Progenitor cell of endocrine pancreas (in vitro differentiated cells): ENCODE measurements at regions not wholly inside any gene's neighbourhood (a gene's known extent, or its start where the extent isn't known, plus 50 kb on each side); places are given as distances from the start of the nearest gene placed in this dataset.
"Not testable (repeated sequence)": the region's sequence is repeated elsewhere in the genome, so short reads cannot be mapped to it uniquely, and the experiment has no call there.

Source experiments
- DNase-seq: peaks from one replicate; pipeline ENCODE4 v3.0.0; 2021; ENCODE audit warnings: low spot score; ENCODE audit not compliant: unreplicated experiment
- H3K27ac Mint-ChIP-seq: 2 replicates; pipeline ENCODE4 v1.8.0; 2021; ENCODE audit warnings: mild to moderate bottlenecking, moderate library complexity, mixed read lengths
- H3K27me3 Mint-ChIP-seq: 2 replicates; pipeline ENCODE4 v1.8.0; 2021; ENCODE audit warnings: mixed read lengths
- H3K36me3 Mint-ChIP-seq: 2 replicates; pipeline ENCODE4 v1.8.0; 2022; ENCODE audit warnings: mixed read lengths; ENCODE audit not compliant: insufficient read depth
- H3K4me1 Mint-ChIP-seq: 2 replicates; pipeline ENCODE4 v1.8.0; 2021; ENCODE audit warnings: low read depth, mixed read lengths
- H3K4me3 Mint-ChIP-seq: 2 replicates; pipeline ENCODE4 v1.8.0; 2021; ENCODE audit warnings: low read depth, mild to moderate bottlenecking, moderate library complexity, mixed read lengths
- H3K9me3 Mint-ChIP-seq: 2 replicates; pipeline ENCODE4 v1.8.0; 2021; ENCODE audit warnings: low read depth, mixed read lengths
- TF ChIP-seq, protein P1 (sequence below): fragments of 200-600 bp; sonication (generic); IDR thresholded peaks from one replicate; pipeline ENCODE4 v1.5.0; 2021; ENCODE audit warnings: antibody characterized with exemption, mild to moderate bottlenecking; ENCODE audit not compliant: unreplicated experiment

DNA sequence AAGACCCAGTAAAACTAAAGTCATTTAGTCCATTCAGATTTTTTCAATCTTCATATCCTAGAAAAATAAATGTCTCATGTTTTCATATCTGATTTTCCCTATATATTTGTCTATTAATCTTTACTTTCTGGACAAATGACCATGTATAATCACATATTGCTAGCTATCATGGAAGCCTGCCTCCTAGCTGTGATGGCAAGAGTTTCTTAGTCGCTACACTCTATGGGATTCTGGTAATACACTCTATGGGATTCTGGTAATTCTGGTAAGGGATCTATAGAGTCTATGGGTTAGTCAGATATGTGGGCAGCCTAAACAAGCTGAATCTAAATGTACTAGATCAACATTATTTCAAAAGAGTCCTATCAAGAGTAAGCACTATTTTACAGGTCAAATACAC is 198.7 kb upstream of the LHX8 start:
- H3K27me3 Mint-ChIP-seq, result no peaks in the 10 kb centered on the region
- H3K36me3 Mint-ChIP-seq, result no peaks in the 10 kb centered on the region
- no peak overlapping the region for H3K4me3 Mint-ChIP-seq
- H3K9me3 Mint-ChIP-seq, result peaks cover 5% of the 10 kb centered on the region
- no peak overlapping the region for H3K27ac Mint-ChIP-seq
- TF ChIP-seq, protein P1, sequence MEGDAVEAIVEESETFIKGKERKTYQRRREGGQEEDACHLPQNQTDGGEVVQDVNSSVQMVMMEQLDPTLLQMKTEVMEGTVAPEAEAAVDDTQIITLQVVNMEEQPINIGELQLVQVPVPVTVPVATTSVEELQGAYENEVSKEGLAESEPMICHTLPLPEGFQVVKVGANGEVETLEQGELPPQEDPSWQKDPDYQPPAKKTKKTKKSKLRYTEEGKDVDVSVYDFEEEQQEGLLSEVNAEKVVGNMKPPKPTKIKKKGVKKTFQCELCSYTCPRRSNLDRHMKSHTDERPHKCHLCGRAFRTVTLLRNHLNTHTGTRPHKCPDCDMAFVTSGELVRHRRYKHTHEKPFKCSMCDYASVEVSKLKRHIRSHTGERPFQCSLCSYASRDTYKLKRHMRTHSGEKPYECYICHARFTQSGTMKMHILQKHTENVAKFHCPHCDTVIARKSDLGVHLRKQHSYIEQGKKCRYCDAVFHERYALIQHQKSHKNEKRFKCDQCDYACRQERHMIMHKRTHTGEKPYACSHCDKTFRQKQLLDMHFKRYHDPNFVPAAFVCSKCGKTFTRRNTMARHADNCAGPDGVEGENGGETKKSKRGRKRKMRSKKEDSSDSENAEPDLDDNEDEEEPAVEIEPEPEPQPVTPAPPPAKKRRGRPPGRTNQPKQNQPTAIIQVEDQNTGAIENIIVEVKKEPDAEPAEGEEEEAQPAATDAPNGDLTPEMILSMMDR, result no peak
- peaks cover 4% of the 10 kb centered on the region for H3K4me1 Mint-ChIP-seq
- no peak for DNase-seq

DNA sequence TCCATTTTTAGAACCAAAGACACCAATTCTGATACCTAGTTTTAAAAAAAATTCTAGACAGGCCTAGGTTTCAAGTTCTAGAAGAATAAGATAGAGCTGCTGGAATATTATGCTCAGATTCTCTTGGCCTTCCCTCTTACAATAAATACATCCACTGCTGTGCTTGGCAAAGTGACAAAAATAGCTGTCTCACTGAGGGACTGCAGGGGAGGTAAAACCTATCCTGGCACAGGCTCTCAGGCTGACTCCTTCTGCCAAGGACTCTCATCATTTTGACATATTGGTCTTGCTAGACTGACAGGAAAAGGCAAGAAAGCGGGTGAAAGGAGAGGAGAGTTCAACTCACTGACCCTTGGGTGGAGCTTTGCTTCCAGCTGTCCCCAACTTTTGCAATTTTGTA is 197.0 kb upstream of the LHX8 start:
- no peak for DNase-seq
- Mint-ChIP-seq H3K4me3 (no peak overlapping the region), H3K9me3 (peaks cover 3% of the 10 kb centered on the region), H3K27me3 (no peaks in the 10 kb centered on the region), H3K36me3 (no peaks in the 10 kb centered on the region), H3K4me1 (peaks cover 4% of the 10 kb centered on the region), H3K27ac (no peak overlapping the region)
- TF ChIP-seq, protein P1, result no peak

DNA sequence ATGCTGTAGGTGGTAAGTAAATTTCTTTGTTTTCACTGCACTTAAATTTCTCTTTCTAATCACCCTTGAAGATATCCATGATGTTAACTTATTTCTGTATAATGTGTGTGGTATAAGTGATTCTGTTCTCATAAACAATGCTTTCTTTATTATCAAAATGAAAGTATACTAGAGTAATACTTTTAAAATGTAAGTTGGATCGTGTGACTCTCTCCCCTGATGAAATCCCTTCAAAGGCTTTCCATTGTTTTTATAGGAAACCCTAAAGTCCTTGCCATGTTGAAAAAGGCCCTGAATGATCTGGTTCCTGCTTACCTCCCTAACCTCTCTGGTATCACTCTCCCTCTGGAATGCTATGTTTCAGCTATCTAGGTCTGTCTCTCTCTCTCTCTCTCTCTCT is 191.1 kb upstream of the LHX8 start:
- Mint-ChIP-seq H3K9me3 (peaks cover 3% of the 10 kb centered on the region), H3K36me3 (no peaks in the 10 kb centered on the region), H3K4me3 (no peak overlapping the region), H3K4me1 (peaks cover 4% of the 10 kb centered on the region), H3K27ac (no peak overlapping the region), H3K27me3 (no peaks in the 10 kb centered on the region)
- TF ChIP-seq, protein P1, result no peak
- no peak for DNase-seq

DNA sequence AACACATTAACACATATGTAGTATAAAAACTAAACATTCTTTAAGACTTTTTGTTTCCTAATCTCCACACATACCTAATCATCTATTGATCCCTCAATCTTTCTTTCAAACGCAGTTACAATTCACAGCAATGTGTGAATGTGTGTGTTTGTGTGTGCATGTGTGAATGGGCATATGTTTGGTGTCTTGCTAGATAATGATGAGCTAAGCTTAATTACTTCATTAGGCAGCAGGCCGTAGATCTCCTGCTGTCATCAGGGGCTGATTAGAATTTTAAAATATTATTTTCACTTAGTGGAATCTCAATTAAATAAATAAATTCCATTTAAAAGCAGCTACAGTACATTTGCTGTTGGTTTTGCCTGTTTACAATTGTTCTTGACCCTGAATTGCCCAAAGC is 187.8 kb upstream of the LHX8 start:
- no peaks in the 10 kb centered on the region for H3K9me3 Mint-ChIP-seq
- H3K4me1 Mint-ChIP-seq, result no peaks in the 10 kb centered on the region
- DNase-seq, result no peak
- H3K4me3 Mint-ChIP-seq, result no peak overlapping the region
- H3K36me3 Mint-ChIP-seq, result no peaks in the 10 kb centered on the region
- no peaks in the 10 kb centered on the region for H3K27me3 Mint-ChIP-seq
- TF ChIP-seq, protein P1, result no peak
- H3K27ac Mint-ChIP-seq, result no peak overlapping the region

DNA sequence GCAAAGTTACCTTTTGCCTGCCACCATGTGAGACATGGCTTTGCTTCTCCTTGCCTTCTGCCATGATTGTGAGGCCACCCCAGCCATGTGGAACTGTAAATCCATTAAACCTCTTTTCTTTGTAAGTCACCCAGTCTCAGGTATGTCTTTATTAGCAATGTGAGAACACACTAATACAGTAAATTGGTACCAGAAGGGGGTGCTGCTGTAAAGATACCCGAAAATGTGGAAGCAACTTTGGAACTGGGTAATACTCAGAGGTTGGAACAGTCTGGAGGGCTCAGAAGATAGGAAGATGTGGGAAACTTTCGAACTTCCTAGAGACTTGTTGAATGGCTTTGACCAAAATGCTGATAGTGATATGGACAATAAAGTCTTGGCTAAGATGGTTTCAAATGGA is 184.8 kb upstream of the LHX8 start:
- not testable (repeated sequence) for H3K27me3 Mint-ChIP-seq, H3K4me1 Mint-ChIP-seq, DNase-seq

DNA sequence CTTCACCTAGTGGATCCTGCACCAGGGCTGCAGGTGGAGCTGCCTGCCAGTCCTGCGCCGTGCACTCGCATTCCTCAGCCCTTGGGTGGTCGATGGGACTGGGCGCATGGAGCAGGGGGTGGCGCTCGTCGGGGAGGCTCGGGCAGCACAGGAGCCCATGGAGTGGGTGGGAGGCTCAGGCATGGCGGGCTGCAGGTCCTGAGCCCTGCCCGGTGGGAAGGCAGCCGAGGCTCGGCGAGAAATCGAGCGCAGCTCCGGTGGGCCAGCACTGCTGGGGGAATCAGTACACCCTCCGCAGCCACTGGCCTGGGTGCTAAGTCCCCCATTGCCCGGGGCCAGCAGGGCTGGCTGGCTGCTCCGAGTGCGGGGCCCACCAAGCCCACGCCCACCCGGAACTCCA is 182.2 kb upstream of the LHX8 start:
- not testable (repeated sequence) for H3K27me3 Mint-ChIP-seq, H3K4me3 Mint-ChIP-seq, H3K4me1 Mint-ChIP-seq, DNase-seq, H3K27ac Mint-ChIP-seq, H3K36me3 Mint-ChIP-seq, H3K9me3 Mint-ChIP-seq

More for the DNA sequence above, 184.8 kb upstream of the LHX8 start:
- not testable (repeated sequence) for H3K4me3 Mint-ChIP-seq, H3K9me3 Mint-ChIP-seq, H3K36me3 Mint-ChIP-seq, H3K27ac Mint-ChIP-seq
